KBM-7 (cell line): ENCODE measurements at regions not wholly inside any gene's neighbourhood (a gene's known extent, or its start where the extent isn't known, plus 50 kb on each side); places are given as distances from the start of the nearest gene placed in this dataset.
A peak's percentile ranks its signal among the peaks of the same experiment; 100 is the strongest.
"Not testable (repeated sequence)": the region's sequence is repeated elsewhere in the genome, so short reads cannot be mapped to it uniquely, and the experiment has no call there.

Experiments
- DNase-seq: peaks from one replicate; pipeline ENCODE4 v3.0.0-alpha.2; 2015
- in situ Hi-C: fragments of 300-500 bp; cut with MboI; formaldehyde crosslinking; loops from 2 replicates; pipeline ENCODE4 v1.14.3; 2020; ENCODE audit warnings: low sequenced_read_pairs, low pct_unique_long_range_greater_than_20kb, mixed read lengths

GRCh38 chr19:34577531-34578101 lies 96.1 kb downstream of the WTIP start:
- DNase-seq = no peak
- in situ Hi-C loops = no loop called here

- in situ Hi-C loops = no loop called here
- DNase-seq = no peak
These were observed 95.5 kb downstream of the WTIP start for GRCh38 chr19:34577056-34577455.

GRCh38 chr19:34576292-34576691 lies 94.7 kb downstream of the WTIP start:
- in situ Hi-C loops = no loop called here
- DNase-seq = no peak

- in situ Hi-C loops = no loop called here
- no peak for DNase-seq
These were observed 93.6 kb downstream of the WTIP start for GRCh38 chr19:34575206-34575605.

- in situ Hi-C loops = no loop called here
- peak; percentile 18 for DNase-seq
These were observed 93.1 kb downstream of the WTIP start for GRCh38 chr19:34574704-34575103.

GRCh38 chr19:34573226-34573864 lies 91.8 kb downstream of the WTIP start:
- DNase-seq = no peak
- in situ Hi-C loops = no loop called here

- DNase-seq, in situ Hi-C loops: not testable (repeated sequence)
These were observed 88.6 kb downstream of the WTIP start for GRCh38 chr19:34570140-34570539.

- in situ Hi-C loops, DNase-seq: not testable (repeated sequence)
These were observed 80.8 kb downstream of the WTIP start for GRCh38 chr19:34562344-34562743.
